HepG2 (cell line): ENCODE measurements at regions not wholly inside any gene's neighbourhood (a gene's known extent, or its start where the extent isn't known, plus 50 kb on each side); places are given as distances from the start of the nearest gene placed in this dataset.

Source experiments
- ATAC-seq: fragments of 200-7000 bp; cut with Tn5 transposase; 3 replicates; pipeline ENCODE4 v1.9.1; 2020; ENCODE audit warnings: mild to moderate bottlenecking, moderate library complexity
- BruUV-seq: library from RNA; stranded (reverse); fragments of 400-500 nt; replicated peaks from 2 replicates; lab custom pipeline; 2021; lab: Mats Ljungman, UMichigan
- CTCF ChIA-PET: fragments of 300-600 bp; formaldehyde crosslinking; extraction: SDS; loops from one replicate; lab custom pipeline; 2021; ENCODE audit warnings: low total read pairs, inconsistent platforms, low intra/inter-chr PET ratio; lab: Yijun Ruan, JAX
- POLR2A ChIA-PET: fragments of 350-600 bp; sonication (Branson Sonifier 250); formaldehyde crosslinking; loops from one replicate; lab custom pipeline; 2020; ENCODE audit warnings: antibody characterized with exemption, inconsistent platforms; lab: Yijun Ruan, JAX
- DNase-seq: peaks from one replicate; pipeline ENCODE4 v3.0.0-alpha.2; 2015; ENCODE audit warnings: low spot score
- FAIRE-seq: peaks from 3 replicates; lab custom pipeline; 2011; peaks lifted over from hg19 to GRCh38; lab: Jason Lieb, UNC
- H2AFZ ChIP-seq: one replicate; pipeline ENCODE4 v1.6.1; 2011; ENCODE audit warnings: low read length, inconsistent platforms
- H3K27ac ChIP-seq: fragments of 300-600 bp; 3 replicates; pipeline ENCODE4 v1.8.0; 2011; ENCODE audit warnings: mixed run types, mild to moderate bottlenecking, mixed read lengths, low read length, inconsistent platforms; ENCODE audit not compliant: insufficient read depth; ENCODE audit errors: extremely low read length
- H3K27me3 ChIP-seq, 2 experiments: fragments of 200-600 bp in 1 of 2; 2 replicates in 1 of 2; 3 replicates in 1 of 2; pipeline versions ENCODE4 v1.6.0 to v1.8.0; 2011; ENCODE audit warnings: low read length in 2 of 2, mild to moderate bottlenecking in 2 of 2, moderate library complexity in 2 of 2, inconsistent platforms in 1 of 2; ENCODE audit not compliant: insufficient read depth in 2 of 2, control insufficient read depth in 1 of 2
- H3K36me3 ChIP-seq, 2 experiments: fragments of 200-600 bp in 1 of 2; replicated peaks in 1 of 2; 2 replicates in 1 of 2; 3 replicates in 1 of 2; pipeline versions ENCODE4 v1.5.1 to v1.8.0; 2011; ENCODE audit warnings: low read length in 2 of 2, inconsistent platforms in 1 of 2; ENCODE audit not compliant: insufficient read depth in 2 of 2, control insufficient read depth in 1 of 2
- H3K4me1 ChIP-seq: 2 replicates; pipeline ENCODE4 v1.5.1; 2012; ENCODE audit warnings: low read length, inconsistent platforms; ENCODE audit not compliant: insufficient read depth
- H3K4me2 ChIP-seq: 2 replicates; pipeline ENCODE4 v1.6.0; 2011; ENCODE audit warnings: low read depth, low read length, inconsistent platforms
- H3K4me3 ChIP-seq, 3 experiments: fragments of 200-600 bp in 1 of 3; sonication (generic), shearing (Covaris generic) in 1 of 3; replicated peaks in 1 of 3; 2 replicates each; pipeline ENCODE4 v1.5.1; 2011 to 2016; ENCODE audit warnings: low read length in 3 of 3, inconsistent platforms in 2 of 3, low read depth in 2 of 3, mild to moderate bottlenecking in 2 of 3, control low read depth in 1 of 3, mixed read lengths in 1 of 3; ENCODE audit not compliant: insufficient read depth in 1 of 3
- H3K79me2 ChIP-seq: one replicate; pipeline ENCODE4 v1.6.1; 2011; ENCODE audit warnings: low read length, inconsistent platforms; ENCODE audit not compliant: insufficient read depth
- H3K9ac ChIP-seq: 2 replicates; pipeline ENCODE4 v1.6.0; 2011; ENCODE audit warnings: mild to moderate bottlenecking, low read depth, low read length, inconsistent platforms; ENCODE audit not compliant: insufficient read depth
- H3K9me3 ChIP-seq: 2 replicates; pipeline ENCODE4 v1.5.1; 2012; ENCODE audit warnings: mild to moderate bottlenecking, low read length
- H4K20me1 ChIP-seq: 2 replicates; pipeline ENCODE4 v1.6.0; 2011; ENCODE audit warnings: inconsistent platforms, mild to moderate bottlenecking, low read length, moderate library complexity; ENCODE audit not compliant: insufficient read depth
- BRF2 ChIP-seq: sonication (generic); formaldehyde crosslinking; IDR thresholded peaks from 2 replicates; pipeline ENCODE4 v1.8.1; 2022; ENCODE audit warnings: mild to moderate bottlenecking, missing genetic modification reagents
- CREM ChIP-seq, 2 experiments: sonication (generic) in 1 of 2; formaldehyde crosslinking in 1 of 2; IDR thresholded peaks; 2 replicates each; pipeline versions ENCODE4 v1.4.0 to v1.6.1; 2016 to 2020; ENCODE audit warnings: antibody characterized with exemption in 1 of 2, mild to moderate bottlenecking in 1 of 2, missing genetic modification reagents in 1 of 2
- RBM39 ChIP-seq: fragments of 200-400 bp; formaldehyde crosslinking; IDR thresholded peaks from one replicate; pipeline ENCODE4 v1.6.1; 2018; ENCODE audit warnings: antibody characterized with exemption, mild to moderate bottlenecking, low read depth, low read length; ENCODE audit not compliant: poor library complexity, severe bottlenecking
- SETDB1 ChIP-seq: sonication (generic); formaldehyde crosslinking; IDR thresholded peaks from 2 replicates; pipeline ENCODE4 v1.5.1; 2020; ENCODE audit warnings: missing genetic modification reagents, mild to moderate bottlenecking, borderline replicate concordance
- ZNF10 ChIP-seq: sonication (generic); formaldehyde crosslinking; IDR thresholded peaks from 2 replicates; pipeline ENCODE4 v1.4.0; 2020; ENCODE audit warnings: mild to moderate bottlenecking, low read depth, missing genetic modification reagents, borderline replicate concordance
- ZNF430 ChIP-seq: sonication (generic); formaldehyde crosslinking; IDR thresholded peaks from 2 replicates; pipeline ENCODE4 v1.9.0; 2021; ENCODE audit warnings: mild to moderate bottlenecking, missing genetic modification reagents
- ZNF598 ChIP-seq: sonication (generic); formaldehyde crosslinking; IDR thresholded peaks from 2 replicates; pipeline ENCODE4 v1.5.1; 2020; ENCODE audit warnings: mild to moderate bottlenecking, missing genetic modification reagents, borderline replicate concordance
- ZNF766 ChIP-seq: sonication (generic); formaldehyde crosslinking; IDR thresholded peaks from 2 replicates; pipeline ENCODE4 v1.5.0; 2020; ENCODE audit warnings: missing genetic modification reagents, borderline replicate concordance
- WGBS: methylation state at CpG from one replicate; pipeline ENCODE4 v1.1.6; 2017; ENCODE audit warnings: low lambda C conversion rate; 5-methylcytosine and 5-hydroxymethylcytosine counted together
- in situ Hi-C: cut with HindIII; loops from 2 replicates; pipeline ENCODE4 v1.10.0; 2017; ENCODE audit warnings: low pct_unique_long_range_greater_than_20kb; ENCODE audit not compliant: extremely low pct_ligation_motif_present
- intact Hi-C: fragments of 100-400 bp; cut with micrococcal nuclease; formaldehyde crosslinking; loops from one replicate; pipeline ENCODE4 v1.10.0; 2022; ENCODE audit not compliant: unreplicated experiment

- Histone ChIP-seq H3K27ac (no peak overlapping the region), H3K79me2 (no peaks in the 10 kb centered on the region), H2AFZ (no peak overlapping the region), H3K27me3 (no peaks in the 10 kb centered on the region; a peak in 1 of 5 replicates), H3K9ac (no peak overlapping the region), H3K4me2 (no peak overlapping the region), H3K4me3 (no peak overlapping the region), H4K20me1 (no peaks in the 10 kb centered on the region), H3K9me3 (no peaks in the 10 kb centered on the region), H3K4me1 (no peaks in the 10 kb centered on the region), H3K36me3 (no peaks in the 10 kb centered on the region)
- no TSS peak for BruUV-seq
- intact Hi-C loops (no loop called here), in situ Hi-C loops (no loop called here)
- 40% methylated on average over 2 of the region's 2 CpGs for WGBS
- ChIA-PET POLR2A (no interaction called here), CTCF (no interaction called here)
- ATAC-seq (no peak), FAIRE-seq (no peak), DNase-seq (no peak)
- no peak for TF ChIP-seq ZNF10 (CRISPR knock-in tag)
- no peak for TF ChIP-seq BRF2 (CRISPR knock-in tag)
Observed at GRCh38 chr6:113388996-113389395, 468.1 kb upstream of the MARCKS start.

- intact Hi-C loops: loop anchor here (5.0 kb wide), 1 partner anchor 85 kb away; no protein-coding TSS in a partner anchor
- POLR2A ChIA-PET: no interaction called here
- DNase-seq (no peak), FAIRE-seq (no peak), ATAC-seq (no peak)
- no peak for TF ChIP-seq ZNF766 (CRISPR knock-in tag)
- TF ChIP-seq ZNF598 (CRISPR knock-in tag): no peak
- TF ChIP-seq CREM (IDR thresholded peaks at IDR 0.05): no peak
- TF ChIP-seq CREM (CRISPR knock-in tag; IDR thresholded peaks at IDR 0.05): no peak
- no peak for TF ChIP-seq RBM39
- TF ChIP-seq ZNF430: no peak
- TF ChIP-seq SETDB1: no peak
- no peaks in the 10 kb centered on the region for H3K9me3 ChIP-seq
- H3K4me3 ChIP-seq: no peak overlapping the region
- no peaks in the 10 kb centered on the region for H4K20me1 ChIP-seq
- in situ Hi-C loops: no loop called here
- no peaks in the 10 kb centered on the region for H3K36me3 ChIP-seq
- WGBS: 33% methylated on average over 3 of the region's 3 CpGs
- no peak overlapping the region for H3K9ac ChIP-seq
- no peak overlapping the region for H2AFZ ChIP-seq
- H3K4me1 ChIP-seq: no peaks in the 10 kb centered on the region
- H3K27me3 ChIP-seq: no peaks in the 10 kb centered on the region; a peak in 1 of 5 replicates
- H3K79me2 ChIP-seq: no peaks in the 10 kb centered on the region
- BruUV-seq: no TSS peak
- no peak overlapping the region for H3K27ac ChIP-seq
- H3K4me2 ChIP-seq: no peak overlapping the region
- CTCF ChIA-PET: no interaction called here
Observed at GRCh38 chr6:113392551-113393055, 464.5 kb upstream of the MARCKS start.
